ENCODE measurements at regions not wholly inside any gene's neighbourhood (a gene's known extent, or its start where the extent isn't known, plus 50 kb on each side); places are given as distances from the start of the nearest gene placed in this dataset.

DNA sequence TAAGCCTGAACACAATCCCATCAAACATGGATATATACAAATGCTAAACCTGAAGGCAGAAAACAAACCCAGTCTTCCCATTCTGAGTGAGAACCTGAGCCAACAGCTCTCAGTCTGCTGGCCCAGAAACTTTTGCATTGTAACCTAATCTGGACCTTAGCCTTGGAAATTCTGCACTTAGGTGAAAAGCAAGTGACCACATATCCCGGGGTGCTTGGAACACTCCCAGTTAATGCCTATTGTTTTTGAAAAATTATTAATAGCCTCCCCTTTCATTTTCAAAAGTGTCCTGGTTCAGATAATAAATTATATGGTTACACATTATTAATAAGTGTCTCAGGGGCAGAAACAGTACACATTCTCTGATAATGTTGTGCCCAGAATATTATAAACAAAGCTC lies 228.3 kb upstream of the TARS1 start:
- TF ChIP-seq EP300 (IDR thresholded peaks at IDR 0.05; ENCODE audit: borderline replicate concordance): peak; percentile 79; the same call in 1 of the 2 replicates
- peak; percentile 51; the same call in 1 of the 2 replicates for TF ChIP-seq FOXM1 (IDR thresholded peaks at IDR 0.05; ENCODE audit: borderline replicate concordance, low read depth)
- TF ChIP-seq REST (IDR thresholded peaks at IDR 0.05; ENCODE audit: low read depth): no peak
- TF ChIP-seq EGR1 (IDR thresholded peaks at IDR 0.05): no peak
- 0 out of 2 replicates have a peak, but pooled peaks have one; percentile 4 for TF ChIP-seq CEBPB (IDR thresholded peaks at IDR 0.05)
- TF ChIP-seq RAD21 (IDR thresholded peaks at IDR 0.05; ENCODE audit: low read depth): peak; percentile 6; the same call in 1 of the 2 replicates
- peak; percentile 85 for TF ChIP-seq NFIC (IDR thresholded peaks at IDR 0.05)
- TF ChIP-seq ZBTB7A (IDR thresholded peaks at IDR 0.05; ENCODE audit: low read depth): no peak
- peak; percentile 76 for TF ChIP-seq TCF12 (IDR thresholded peaks at IDR 0.05; ENCODE audit: low read depth)
- TF ChIP-seq, protein P1, sequence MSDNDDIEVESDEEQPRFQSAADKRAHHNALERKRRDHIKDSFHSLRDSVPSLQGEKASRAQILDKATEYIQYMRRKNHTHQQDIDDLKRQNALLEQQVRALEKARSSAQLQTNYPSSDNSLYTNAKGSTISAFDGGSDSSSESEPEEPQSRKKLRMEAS (IDR thresholded peaks at IDR 0.05): no peak
- no peak for TF ChIP-seq TAF1 (IDR thresholded peaks at IDR 0.05; ENCODE audit: low read depth)
